ENCODE measurements at regions not wholly inside any gene's neighbourhood (a gene's known extent, or its start where the extent isn't known, plus 50 kb on each side); places are given as distances from the start of the nearest gene placed in this dataset.

DNA sequence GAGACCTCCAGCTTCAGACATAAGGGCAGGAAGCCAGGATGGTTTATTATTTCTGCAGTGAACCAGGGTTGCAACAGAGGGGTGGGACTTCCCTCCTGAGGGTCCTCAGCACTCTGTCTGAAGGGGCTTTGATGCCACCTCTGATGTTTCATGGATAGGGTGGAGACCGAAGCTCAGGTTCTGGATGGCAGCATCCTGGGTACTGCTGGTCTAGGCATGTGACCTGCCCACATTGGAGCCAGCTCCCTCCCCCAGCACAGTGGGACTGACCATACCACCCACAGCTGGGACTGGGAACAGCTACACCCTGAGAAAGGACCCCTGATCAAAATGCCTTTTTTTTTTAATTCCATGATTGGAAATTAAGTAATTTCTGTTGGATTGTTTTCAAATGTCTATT is 355.2 kb downstream of the ZNF516 start:
- no peak for DNase-seq (ENCODE audit: low spot score in 2 of 2)
- Histone ChIP-seq H3K27me3 (no peaks in the 10 kb centered on the region), H3K9me3 (no peaks in the 10 kb centered on the region), H3K4me3 (no peak overlapping the region), H3K27ac (no peak overlapping the region), H3K4me1 (no peaks in the 10 kb centered on the region), H3K36me3 (no peaks in the 10 kb centered on the region)
- TF ChIP-seq CTCF (IDR thresholded peaks at IDR 0.05) = no peak
- intact Hi-C loops (cut with DNase I) = no loop called here

DNA sequence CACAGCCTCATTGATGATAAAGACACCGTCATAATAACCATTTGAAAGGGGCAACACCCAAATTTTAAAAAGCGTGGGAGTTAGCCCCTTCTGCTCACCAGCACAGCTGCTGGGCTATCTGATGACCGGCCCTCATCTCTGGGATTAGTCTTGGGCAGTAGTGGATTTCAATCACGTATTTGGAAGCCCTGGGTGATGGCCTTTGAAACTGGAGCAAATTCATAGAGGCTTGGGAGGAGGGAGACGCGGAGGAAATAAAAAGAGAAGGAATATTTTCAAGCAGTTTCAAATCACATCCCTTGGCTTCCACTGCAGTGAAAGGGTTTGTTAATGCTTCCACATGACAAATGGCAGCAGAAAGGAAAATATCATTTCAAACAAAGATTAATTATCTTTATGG is 357.8 kb downstream of the ZNF516 start:
- TF ChIP-seq CTCF (IDR thresholded peaks at IDR 0.05) = no peak
- Histone ChIP-seq H3K27me3 (no peaks in the 10 kb centered on the region), H3K4me1 (no peaks in the 10 kb centered on the region), H3K27ac (no peak overlapping the region), H3K4me3 (no peak overlapping the region), H3K9me3 (no peaks in the 10 kb centered on the region), H3K36me3 (no peaks in the 10 kb centered on the region)
- intact Hi-C loops (cut with DNase I) = no loop called here
- DNase-seq (ENCODE audit: low spot score in 2 of 2) = no peak

- Histone ChIP-seq H3K36me3 (no peaks in the 10 kb centered on the region), H3K27ac (no peak overlapping the region), H3K27me3 (no peaks in the 10 kb centered on the region), H3K9me3 (no peaks in the 10 kb centered on the region), H3K4me1 (no peaks in the 10 kb centered on the region), H3K4me3 (no peak overlapping the region)
- intact Hi-C loops (cut with DNase I) = no loop called here
- no peak for DNase-seq (ENCODE audit: low spot score in 2 of 2)
- TF ChIP-seq CTCF (IDR thresholded peaks at IDR 0.05) = no peak
These were observed 358.3 kb downstream of the ZNF516 start for GRCh38 chr18:76136701-76137100.

- Histone ChIP-seq H3K4me1 (no peaks in the 10 kb centered on the region), H3K27ac (no peak overlapping the region), H3K9me3 (no peaks in the 10 kb centered on the region), H3K36me3 (no peaks in the 10 kb centered on the region), H3K27me3 (no peaks in the 10 kb centered on the region), H3K4me3 (no peak overlapping the region)
- no peak for TF ChIP-seq CTCF (IDR thresholded peaks at IDR 0.05)
- intact Hi-C loops (cut with DNase I) = no loop called here
- DNase-seq (ENCODE audit: low spot score in 2 of 2) = no peak
These were observed 360.4 kb downstream of the ZNF516 start for GRCh38 chr18:76134628-76135027.

DNA sequence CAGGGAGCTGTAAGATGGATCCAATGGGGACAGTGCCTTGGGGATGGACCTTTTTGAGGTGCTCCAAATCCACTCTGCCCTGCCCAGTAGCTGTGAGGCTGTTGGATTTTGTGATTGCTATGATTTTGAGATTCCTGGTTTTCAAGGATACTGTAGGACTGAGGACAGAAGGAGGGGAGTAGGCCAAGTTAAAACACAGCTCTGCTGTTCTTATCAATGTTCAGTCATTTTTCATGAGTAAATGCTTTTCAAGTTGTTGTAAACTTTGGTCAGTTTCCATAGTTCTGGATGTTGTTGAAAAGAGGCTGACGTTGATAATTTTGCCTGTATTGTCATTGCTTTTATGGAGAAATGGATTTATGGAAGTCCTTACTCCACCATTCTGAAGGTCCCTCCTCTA is 361.2 kb downstream of the ZNF516 start:
- intact Hi-C loops (cut with DNase I) = no loop called here
- Histone ChIP-seq H3K9me3 (no peaks in the 10 kb centered on the region), H3K27ac (no peak overlapping the region), H3K4me3 (no peak overlapping the region), H3K27me3 (no peaks in the 10 kb centered on the region), H3K36me3 (no peaks in the 10 kb centered on the region), H3K4me1 (no peaks in the 10 kb centered on the region)
- no peak for DNase-seq (ENCODE audit: low spot score in 2 of 2)
- no peak for TF ChIP-seq CTCF (IDR thresholded peaks at IDR 0.05)

- no peak for DNase-seq (ENCODE audit: low spot score in 2 of 2)
- no peaks in the 10 kb centered on the region for H3K4me1 ChIP-seq
- intact Hi-C loops (cut with DNase I) = no loop called here
These were observed 363.3 kb downstream of the ZNF516 start for GRCh38 chr18:76131738-76132137.

More at GRCh38 chr18:76131738-76132137, 363.3 kb downstream of the ZNF516 start:
- Histone ChIP-seq H3K36me3 (no peaks in the 10 kb centered on the region), H3K4me3 (no peak overlapping the region), H3K9me3 (no peaks in the 10 kb centered on the region), H3K27ac (no peak overlapping the region), H3K27me3 (no peaks in the 10 kb centered on the region)
- no peak for TF ChIP-seq CTCF (IDR thresholded peaks at IDR 0.05)

All from ascending aorta (tissue), 2 donors.